HepG2 (cell line): ENCODE measurements at regions not wholly inside any gene's neighbourhood (a gene's known extent, or its start where the extent isn't known, plus 50 kb on each side); places are given as distances from the start of the nearest gene placed in this dataset.

Experiments used
- ATAC-seq: fragments of 200-7000 bp; cut with Tn5 transposase; 3 replicates; pipeline ENCODE4 v1.9.1; 2020; ENCODE audit warnings: mild to moderate bottlenecking, moderate library complexity
- BruUV-seq: library from RNA; stranded (reverse); fragments of 400-500 nt; replicated peaks from 2 replicates; lab custom pipeline; 2021; lab: Mats Ljungman, UMichigan
- CTCF ChIA-PET: fragments of 300-600 bp; formaldehyde crosslinking; extraction: SDS; loops from one replicate; lab custom pipeline; 2021; ENCODE audit warnings: low total read pairs, inconsistent platforms, low intra/inter-chr PET ratio; lab: Yijun Ruan, JAX
- POLR2A ChIA-PET: fragments of 350-600 bp; sonication (Branson Sonifier 250); formaldehyde crosslinking; loops from one replicate; lab custom pipeline; 2020; ENCODE audit warnings: antibody characterized with exemption, inconsistent platforms; lab: Yijun Ruan, JAX
- DNase-seq: peaks from one replicate; pipeline ENCODE4 v3.0.0-alpha.2; 2015; ENCODE audit warnings: low spot score
- FAIRE-seq: peaks from 3 replicates; lab custom pipeline; 2011; peaks lifted over from hg19 to GRCh38; lab: Jason Lieb, UNC
- H2AFZ ChIP-seq: one replicate; pipeline ENCODE4 v1.6.1; 2011; ENCODE audit warnings: low read length, inconsistent platforms
- H3K27ac ChIP-seq: fragments of 300-600 bp; 3 replicates; pipeline ENCODE4 v1.8.0; 2011; ENCODE audit warnings: mixed run types, mild to moderate bottlenecking, mixed read lengths, low read length, inconsistent platforms; ENCODE audit not compliant: insufficient read depth; ENCODE audit errors: extremely low read length
- H3K27me3 ChIP-seq, 2 experiments: fragments of 200-600 bp in 1 of 2; 2 replicates in 1 of 2; 3 replicates in 1 of 2; pipeline versions ENCODE4 v1.6.0 to v1.8.0; 2011; ENCODE audit warnings: low read length in 2 of 2, mild to moderate bottlenecking in 2 of 2, moderate library complexity in 2 of 2, inconsistent platforms in 1 of 2; ENCODE audit not compliant: insufficient read depth in 2 of 2, control insufficient read depth in 1 of 2
- H3K36me3 ChIP-seq, 2 experiments: fragments of 200-600 bp in 1 of 2; replicated peaks in 1 of 2; 2 replicates in 1 of 2; 3 replicates in 1 of 2; pipeline versions ENCODE4 v1.5.1 to v1.8.0; 2011; ENCODE audit warnings: low read length in 2 of 2, inconsistent platforms in 1 of 2; ENCODE audit not compliant: insufficient read depth in 2 of 2, control insufficient read depth in 1 of 2
- H3K4me1 ChIP-seq: 2 replicates; pipeline ENCODE4 v1.5.1; 2012; ENCODE audit warnings: low read length, inconsistent platforms; ENCODE audit not compliant: insufficient read depth
- H3K4me2 ChIP-seq: 2 replicates; pipeline ENCODE4 v1.6.0; 2011; ENCODE audit warnings: low read depth, low read length, inconsistent platforms
- H3K4me3 ChIP-seq, 3 experiments: fragments of 200-600 bp in 1 of 3; sonication (generic), shearing (Covaris generic) in 1 of 3; replicated peaks in 1 of 3; 2 replicates each; pipeline ENCODE4 v1.5.1; 2011 to 2016; ENCODE audit warnings: low read length in 3 of 3, inconsistent platforms in 2 of 3, low read depth in 2 of 3, mild to moderate bottlenecking in 2 of 3, control low read depth in 1 of 3, mixed read lengths in 1 of 3; ENCODE audit not compliant: insufficient read depth in 1 of 3
- H3K79me2 ChIP-seq: one replicate; pipeline ENCODE4 v1.6.1; 2011; ENCODE audit warnings: low read length, inconsistent platforms; ENCODE audit not compliant: insufficient read depth
- H3K9ac ChIP-seq: 2 replicates; pipeline ENCODE4 v1.6.0; 2011; ENCODE audit warnings: mild to moderate bottlenecking, low read depth, low read length, inconsistent platforms; ENCODE audit not compliant: insufficient read depth
- H3K9me3 ChIP-seq: 2 replicates; pipeline ENCODE4 v1.5.1; 2012; ENCODE audit warnings: mild to moderate bottlenecking, low read length
- H4K20me1 ChIP-seq: 2 replicates; pipeline ENCODE4 v1.6.0; 2011; ENCODE audit warnings: inconsistent platforms, mild to moderate bottlenecking, low read length, moderate library complexity; ENCODE audit not compliant: insufficient read depth
- ESRRA ChIP-seq: sonication (generic); formaldehyde crosslinking; IDR thresholded peaks from 2 replicates; pipeline ENCODE4 v1.5.1; 2020; ENCODE audit warnings: mild to moderate bottlenecking, low read depth, missing genetic modification reagents
- JUN ChIP-seq: sonication (generic); formaldehyde crosslinking; IDR thresholded peaks from 2 replicates; pipeline ENCODE4 v1.4.0; 2020; ENCODE audit warnings: mild to moderate bottlenecking, missing genetic modification reagents
- MTF1 ChIP-seq: sonication (generic); formaldehyde crosslinking; IDR thresholded peaks from 2 replicates; pipeline ENCODE4 v1.5.0; 2020; ENCODE audit warnings: missing genetic modification reagents
- ZNF207 ChIP-seq: fragments of 450-650 bp; IDR thresholded peaks from 2 replicates; pipeline ENCODE4 v1.6.1; 2016; ENCODE audit warnings: antibody characterized with exemption, borderline replicate concordance
- ZNF484 ChIP-seq: sonication (generic); formaldehyde crosslinking; IDR thresholded peaks from 2 replicates; pipeline ENCODE4 v1.5.1; 2020; ENCODE audit warnings: mild to moderate bottlenecking, low read depth, missing genetic modification reagents, borderline replicate concordance
- WGBS: methylation state at CpG from one replicate; pipeline ENCODE4 v1.1.6; 2017; ENCODE audit warnings: low lambda C conversion rate; 5-methylcytosine and 5-hydroxymethylcytosine counted together
- in situ Hi-C: cut with HindIII; loops from 2 replicates; pipeline ENCODE4 v1.10.0; 2017; ENCODE audit warnings: low pct_unique_long_range_greater_than_20kb; ENCODE audit not compliant: extremely low pct_ligation_motif_present
- intact Hi-C: fragments of 100-400 bp; cut with micrococcal nuclease; formaldehyde crosslinking; loops from one replicate; pipeline ENCODE4 v1.10.0; 2022; ENCODE audit not compliant: unreplicated experiment
- TF ChIP-seq, protein P1 (sequence below): sonication (generic); formaldehyde crosslinking; IDR thresholded peaks from 2 replicates; pipeline ENCODE4 v1.5.0; 2020; ENCODE audit warnings: missing genetic modification reagents

DNA sequence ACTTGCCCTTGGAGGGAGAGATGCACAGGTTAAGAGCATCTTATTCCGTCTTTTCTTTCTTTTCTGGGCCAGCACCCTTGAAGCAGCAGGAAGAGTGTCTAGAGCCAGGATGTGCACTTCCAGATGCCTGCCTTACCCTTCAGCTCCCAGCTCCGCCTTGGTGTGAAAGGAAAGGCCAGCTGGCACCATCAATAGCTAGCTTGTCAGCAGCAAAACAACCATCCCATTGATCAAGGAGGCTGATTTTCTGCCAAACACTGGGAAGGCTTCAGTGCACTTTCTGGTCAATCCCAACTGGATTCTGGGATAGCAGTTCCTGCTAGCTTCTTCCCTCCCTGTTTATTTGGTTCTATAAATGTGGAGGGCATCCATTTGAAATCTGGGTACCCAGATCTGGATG lies 110.9 kb upstream of the GALNT15 start (continued):
- TF ChIP-seq, protein P1, sequence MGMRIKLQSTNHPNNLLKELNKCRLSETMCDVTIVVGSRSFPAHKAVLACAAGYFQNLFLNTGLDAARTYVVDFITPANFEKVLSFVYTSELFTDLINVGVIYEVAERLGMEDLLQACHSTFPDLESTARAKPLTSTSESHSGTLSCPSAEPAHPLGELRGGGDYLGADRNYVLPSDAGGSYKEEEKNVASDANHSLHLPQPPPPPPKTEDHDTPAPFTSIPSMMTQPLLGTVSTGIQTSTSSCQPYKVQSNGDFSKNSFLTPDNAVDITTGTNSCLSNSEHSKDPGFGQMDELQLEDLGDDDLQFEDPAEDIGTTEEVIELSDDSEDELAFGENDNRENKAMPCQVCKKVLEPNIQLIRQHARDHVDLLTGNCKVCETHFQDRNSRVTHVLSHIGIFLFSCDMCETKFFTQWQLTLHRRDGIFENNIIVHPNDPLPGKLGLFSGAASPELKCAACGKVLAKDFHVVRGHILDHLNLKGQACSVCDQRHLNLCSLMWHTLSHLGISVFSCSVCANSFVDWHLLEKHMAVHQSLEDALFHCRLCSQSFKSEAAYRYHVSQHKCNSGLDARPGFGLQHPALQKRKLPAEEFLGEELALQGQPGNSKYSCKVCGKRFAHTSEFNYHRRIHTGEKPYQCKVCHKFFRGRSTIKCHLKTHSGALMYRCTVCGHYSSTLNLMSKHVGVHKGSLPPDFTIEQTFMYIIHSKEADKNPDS (CRISPR knock-in tag): no peak

DNA sequence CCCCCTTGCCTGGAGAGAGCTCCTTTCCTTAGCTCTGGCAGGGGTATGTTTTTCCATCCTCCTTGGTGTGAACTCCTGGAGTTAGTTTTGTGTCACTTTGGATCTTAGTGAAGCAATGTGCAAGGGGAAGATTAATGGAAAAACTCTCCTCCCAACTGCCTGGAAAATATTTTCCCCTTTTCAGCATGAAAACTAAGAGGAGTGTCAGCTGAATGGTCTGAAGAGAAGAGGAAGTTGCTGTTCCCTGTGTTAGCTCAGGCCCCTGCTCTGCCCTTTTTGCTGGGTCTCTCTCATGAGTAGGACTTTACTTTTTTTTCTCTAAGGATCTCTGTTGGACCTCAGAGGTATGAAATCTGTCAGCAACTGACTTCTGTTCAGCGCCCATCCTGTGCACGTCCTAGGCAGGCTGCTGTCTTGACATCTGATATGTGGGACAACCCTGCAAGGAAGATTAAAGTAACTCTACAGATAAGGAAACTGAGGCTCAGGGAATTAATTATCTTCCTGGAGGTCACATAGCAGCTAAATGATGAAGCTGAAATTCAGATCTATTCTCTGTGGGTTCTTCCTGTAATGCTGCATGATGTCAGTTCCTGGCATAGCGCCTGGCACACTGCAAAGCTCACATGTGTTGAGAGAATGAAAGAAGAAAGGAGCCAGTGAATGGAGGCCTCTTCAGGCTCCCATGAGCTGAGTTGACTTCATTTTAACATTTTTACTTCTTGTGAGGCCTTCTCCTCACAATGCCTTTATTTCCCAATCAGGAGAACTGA lies 109.7 kb upstream of the GALNT15 start:
- no peak for ATAC-seq
- intact Hi-C loops: loop anchor here (5.0 to 10.0 kb wide), 2 partner anchors 182 to 460 kb away; partner anchors contain the start of genes BTD and HACL1

More for the DNA sequence above, 109.7 kb upstream of the GALNT15 start:
- Histone ChIP-seq H3K4me1 (peaks cover 40% of the 10 kb centered on the region), H3K4me3 (no peak overlapping the region), H2AFZ (no peak overlapping the region), H3K4me2 (no peak overlapping the region), H4K20me1 (no peaks in the 10 kb centered on the region), H3K9me3 (no peaks in the 10 kb centered on the region), H3K27me3 (no peaks in the 10 kb centered on the region), H3K27ac (no peak overlapping the region), H3K79me2 (no peaks in the 10 kb centered on the region), H3K9ac (no peak overlapping the region), H3K36me3 (no peaks in the 10 kb centered on the region)
- POLR2A ChIA-PET: no interaction called here
- in situ Hi-C loops: no loop called here
- DNase-seq (peak; percentile 12), FAIRE-seq (no peak)
- BruUV-seq: no TSS peak
- no peak for TF ChIP-seq MTF1 (CRISPR knock-in tag)
- no peak for TF ChIP-seq ZNF484 (CRISPR knock-in tag)
- TF ChIP-seq ESRRA: no peak
- no peak for TF ChIP-seq JUN
- no peak for TF ChIP-seq ZNF207
- CTCF ChIA-PET: no interaction called here
- 88% methylated on average over 3 of the region's 3 CpGs for WGBS
